ENCODE measurements at regions not wholly inside any gene's neighbourhood (a gene's known extent, or its start where the extent isn't known, plus 50 kb on each side); places are given as distances from the start of the nearest gene placed in this dataset.

- TF ChIP-seq ELF4 (CRISPR knock-in tag; IDR thresholded peaks at IDR 0.05; ENCODE audit: low read depth) (no peak), TEAD4 (CRISPR knock-in tag; IDR thresholded peaks at IDR 0.05) (no peak), ZBTB43 (CRISPR knock-in tag; IDR thresholded peaks at IDR 0.05) (no peak), HMGXB4 (CRISPR knock-in tag; IDR thresholded peaks at IDR 0.05) (no peak), ZNF671 (CRISPR knock-in tag; IDR thresholded peaks at IDR 0.05) (no peak), HMGA2 (CRISPR knock-in tag; IDR thresholded peaks at IDR 0.05) (no peak), E2F4 (CRISPR knock-in tag; IDR thresholded peaks at IDR 0.05; ENCODE audit: borderline replicate concordance, low read depth) (no peak)
Measured at GRCh38 chr12:11510671-11511070, 115.3 kb upstream of the PRB2 start (continued).

DNA sequence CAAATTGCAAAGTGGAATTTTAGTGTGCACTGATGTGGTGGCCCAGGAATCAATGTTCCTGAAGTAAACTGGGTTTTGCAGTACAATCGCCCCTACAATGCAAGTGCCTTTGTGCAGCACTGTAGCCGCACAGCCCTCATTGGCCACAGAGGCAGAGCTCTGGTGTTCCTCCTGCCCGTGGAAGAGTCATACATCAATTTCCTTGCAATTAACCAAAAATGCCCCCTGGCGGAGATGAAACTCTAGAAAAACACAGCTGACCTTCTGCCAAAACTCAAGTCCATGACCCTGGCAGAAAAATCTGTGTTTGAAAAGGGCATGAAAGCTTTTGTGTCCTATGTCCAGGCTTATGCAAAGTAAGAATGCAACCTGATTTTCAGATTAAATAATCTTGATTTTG, 117.9 kb upstream of the PRB2 start:
- H3K27me3 Mint-ChIP-seq (ENCODE audit: low read depth): no peaks in the 10 kb centered on the region
- H3K36me3 Mint-ChIP-seq: no peaks in the 10 kb centered on the region
- DNase-seq (ENCODE audit: low spot score): no peak
- peak; percentile 61 for ATAC-seq
- no peaks in the 10 kb centered on the region for H3K9me3 Mint-ChIP-seq
- CTCF ChIA-PET: interaction anchor here (0.8 to 2.3 kb wide), 3 partner anchors 13 to 520 kb away, joined by 3 to 10 read pairs (median 7); no protein-coding TSS in a partner anchor
- POLR2A ChIA-PET: no interaction called here
- peaks cover 18% of the 10 kb centered on the region for H3K4me1 Mint-ChIP-seq
- H3K27ac Mint-ChIP-seq: no peak overlapping the region
- no peak for TF ChIP-seq ZSCAN18 (CRISPR knock-in tag; IDR thresholded peaks at IDR 0.05)
- TF ChIP-seq ZMAT4 (CRISPR knock-in tag; IDR thresholded peaks at IDR 0.05): no peak
- TF ChIP-seq, protein P1, sequence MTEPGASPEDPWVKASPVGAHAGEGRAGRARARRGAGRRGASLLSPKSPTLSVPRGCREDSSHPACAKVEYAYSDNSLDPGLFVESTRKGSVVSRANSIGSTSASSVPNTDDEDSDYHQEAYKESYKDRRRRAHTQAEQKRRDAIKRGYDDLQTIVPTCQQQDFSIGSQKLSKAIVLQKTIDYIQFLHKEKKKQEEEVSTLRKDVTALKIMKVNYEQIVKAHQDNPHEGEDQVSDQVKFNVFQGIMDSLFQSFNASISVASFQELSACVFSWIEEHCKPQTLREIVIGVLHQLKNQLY (CRISPR knock-in tag; IDR thresholded peaks at IDR 0.05): no peak
- TF ChIP-seq NR1H2 (CRISPR knock-in tag; IDR thresholded peaks at IDR 0.05): no peak
- no peak for TF ChIP-seq ZNF671 (CRISPR knock-in tag; IDR thresholded peaks at IDR 0.05)
- TF ChIP-seq, protein P2, sequence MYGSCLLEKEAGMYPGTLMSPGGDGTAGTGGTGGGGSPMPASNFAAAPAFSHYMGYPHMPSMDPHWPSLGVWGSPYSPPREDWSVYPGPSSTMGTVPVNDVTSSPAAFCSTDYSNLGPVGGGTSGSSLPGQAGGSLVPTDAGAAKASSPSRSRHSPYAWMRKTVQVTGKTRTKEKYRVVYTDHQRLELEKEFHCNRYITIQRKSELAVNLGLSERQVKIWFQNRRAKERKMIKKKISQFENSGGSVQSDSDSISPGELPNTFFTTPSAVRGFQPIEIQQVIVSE (CRISPR knock-in tag; IDR thresholded peaks at IDR 0.05; ENCODE audit: borderline replicate concordance): no peak
- no peak for TF ChIP-seq ZNF423 (CRISPR knock-in tag; IDR thresholded peaks at IDR 0.05)
- no peak for TF ChIP-seq TEAD1 (CRISPR knock-in tag; IDR thresholded peaks at IDR 0.05)
- TF ChIP-seq GABPB1 (CRISPR knock-in tag; IDR thresholded peaks at IDR 0.05): no peak
- no peak overlapping the region for H3K4me3 Mint-ChIP-seq

GRCh38 chr12:11517080-11517479, 121.7 kb upstream of the PRB2 start:
- TF ChIP-seq PRRX2 (CRISPR knock-in tag; IDR thresholded peaks at IDR 0.05) (no peak), RELA (CRISPR knock-in tag; IDR thresholded peaks at IDR 0.05; ENCODE audit: borderline replicate concordance) (no peak), NR3C1 (CRISPR knock-in tag; conservative IDR thresholded peaks at IDR 0.05; ENCODE audit: low read depth) (no peak), KAT7 (CRISPR knock-in tag; IDR thresholded peaks at IDR 0.05; ENCODE audit: borderline replicate concordance) (no peak)
- TF ChIP-seq, protein P3, sequence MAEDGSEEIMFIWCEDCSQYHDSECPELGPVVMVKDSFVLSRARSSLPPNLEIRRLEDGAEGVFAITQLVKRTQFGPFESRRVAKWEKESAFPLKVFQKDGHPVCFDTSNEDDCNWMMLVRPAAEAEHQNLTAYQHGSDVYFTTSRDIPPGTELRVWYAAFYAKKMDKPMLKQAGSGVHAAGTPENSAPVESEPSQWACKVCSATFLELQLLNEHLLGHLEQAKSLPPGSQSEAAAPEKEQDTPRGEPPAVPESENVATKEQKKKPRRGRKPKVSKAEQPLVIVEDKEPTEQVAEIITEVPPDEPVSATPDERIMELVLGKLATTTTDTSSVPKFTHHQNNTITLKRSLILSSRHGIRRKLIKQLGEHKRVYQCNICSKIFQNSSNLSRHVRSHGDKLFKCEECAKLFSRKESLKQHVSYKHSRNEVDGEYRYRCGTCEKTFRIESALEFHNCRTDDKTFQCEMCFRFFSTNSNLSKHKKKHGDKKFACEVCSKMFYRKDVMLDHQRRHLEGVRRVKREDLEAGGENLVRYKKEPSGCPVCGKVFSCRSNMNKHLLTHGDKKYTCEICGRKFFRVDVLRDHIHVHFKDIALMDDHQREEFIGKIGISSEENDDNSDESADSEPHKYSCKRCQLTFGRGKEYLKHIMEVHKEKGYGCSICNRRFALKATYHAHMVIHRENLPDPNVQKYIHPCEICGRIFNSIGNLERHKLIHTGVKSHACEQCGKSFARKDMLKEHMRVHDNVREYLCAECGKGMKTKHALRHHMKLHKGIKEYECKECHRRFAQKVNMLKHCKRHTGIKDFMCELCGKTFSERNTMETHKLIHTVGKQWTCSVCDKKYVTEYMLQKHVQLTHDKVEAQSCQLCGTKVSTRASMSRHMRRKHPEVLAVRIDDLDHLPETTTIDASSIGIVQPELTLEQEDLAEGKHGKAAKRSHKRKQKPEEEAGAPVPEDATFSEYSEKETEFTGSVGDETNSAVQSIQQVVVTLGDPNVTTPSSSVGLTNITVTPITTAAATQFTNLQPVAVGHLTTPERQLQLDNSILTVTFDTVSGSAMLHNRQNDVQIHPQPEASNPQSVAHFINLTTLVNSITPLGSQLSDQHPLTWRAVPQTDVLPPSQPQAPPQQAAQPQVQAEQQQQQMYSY (CRISPR knock-in tag; IDR thresholded peaks at IDR 0.05): no peak
- ChIA-PET CTCF (no interaction called here), POLR2A (no interaction called here)
- no peaks in the 10 kb centered on the region for H3K36me3 Mint-ChIP-seq
- no peaks in the 10 kb centered on the region for H3K27me3 Mint-ChIP-seq (ENCODE audit: low read depth)
- no peak overlapping the region for H3K4me3 Mint-ChIP-seq
- no peak overlapping the region for H3K27ac Mint-ChIP-seq
- no peak for ATAC-seq
- no peak for DNase-seq (ENCODE audit: low spot score)
- H3K4me1 Mint-ChIP-seq: no peaks in the 10 kb centered on the region
- H3K9me3 Mint-ChIP-seq: no peaks in the 10 kb centered on the region

All from WTC11 (cell line).